AG04450 (cell line): ENCODE measurements at regions not wholly inside any gene's neighbourhood (a gene's known extent, or its start where the extent isn't known, plus 50 kb on each side); places are given as distances from the start of the nearest gene placed in this dataset.

Source experiments
- CTCF ChIA-PET: fragments of 300-600, 350-600 bp; formaldehyde crosslinking; extraction: SDS; loops from one replicate; lab custom pipeline; 2022; ENCODE audit warnings: antibody characterized with exemption, inconsistent platforms; lab: Charles Lee
- POLR2A ChIA-PET: fragments of 350-600 bp; formaldehyde crosslinking; extraction: SDS; loops from one replicate; lab custom pipeline; 2021; ENCODE audit warnings: antibody characterized with exemption, inconsistent platforms; lab: Yijun Ruan, JAX
- DNase-seq: peaks from one replicate; pipeline ENCODE4 v3.0.0-alpha.2; 2011; ENCODE audit warnings: low read depth, low spot score
- H3K27ac ChIP-seq: one replicate; pipeline ENCODE4 v1.5.1; 2012; ENCODE audit warnings: low read depth, low read length, control low read depth
- H3K27me3 ChIP-seq: one replicate; pipeline ENCODE4 v1.6.0; 2012; ENCODE audit warnings: low read length; ENCODE audit not compliant: control insufficient read depth, insufficient read depth
- H3K4me3 ChIP-seq: 2 replicates; pipeline ENCODE4 v1.5.1; 2011; ENCODE audit warnings: mild to moderate bottlenecking, low read depth, low read length, control low read depth
- H3K9me3 ChIP-seq: 2 replicates; pipeline ENCODE4 v1.5.1; 2012; ENCODE audit warnings: low read length; ENCODE audit not compliant: control insufficient read depth, insufficient read depth
- TF ChIP-seq, protein P1 (sequence below): IDR thresholded peaks from 2 replicates; pipeline ENCODE4 v1.5.1; 2011; ENCODE audit warnings: low read depth, low read length, control low read depth, inconsistent platforms

DNA sequence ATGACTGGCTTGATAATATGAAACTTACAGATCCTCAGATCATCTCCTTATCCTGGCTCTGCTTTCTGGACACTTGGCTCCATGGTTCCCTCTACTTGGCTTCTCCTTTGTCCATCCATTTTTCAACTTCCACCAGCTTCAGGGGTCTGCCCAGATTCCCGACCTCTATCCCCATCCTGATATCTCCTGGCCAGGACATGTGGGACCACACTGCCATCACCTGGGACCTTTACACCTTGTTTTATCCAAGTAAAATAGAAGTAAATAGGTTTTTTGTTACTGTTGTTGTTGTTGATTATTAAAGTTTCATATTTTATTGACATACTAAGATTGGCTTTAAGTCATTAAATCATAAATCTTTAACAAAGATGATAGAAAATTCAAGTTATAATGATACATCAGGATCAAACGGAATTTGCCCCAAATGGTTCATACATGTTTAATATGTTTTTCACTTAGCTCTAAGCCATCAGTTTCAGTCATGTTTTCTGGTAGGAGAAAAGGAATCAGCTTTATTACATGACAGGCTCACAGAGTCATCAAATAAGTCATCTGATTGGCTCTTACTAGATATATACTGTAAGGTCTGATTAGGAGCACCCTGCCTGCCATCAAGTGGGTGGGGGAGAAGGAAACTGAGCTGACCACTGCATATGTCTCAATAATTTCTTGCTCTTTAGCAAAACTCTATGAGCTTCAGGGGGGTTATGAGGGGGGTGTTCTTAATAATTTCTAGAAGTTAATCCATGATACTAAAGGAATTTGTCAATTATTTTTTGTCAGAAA, 111.5 kb upstream of the AHR start:
- Histone ChIP-seq H3K27me3 (no peaks in the 10 kb centered on the region), H3K4me3 (no peak overlapping the region), H3K27ac (no peak overlapping the region), H3K9me3 (no peaks in the 10 kb centered on the region)
- CTCF ChIA-PET, result interaction anchor here (0.7 kb wide), 1 partner anchor 204 kb away, joined by 3 read pairs; no protein-coding TSS in a partner anchor
- POLR2A ChIA-PET, result no interaction called here
- TF ChIP-seq, protein P1, sequence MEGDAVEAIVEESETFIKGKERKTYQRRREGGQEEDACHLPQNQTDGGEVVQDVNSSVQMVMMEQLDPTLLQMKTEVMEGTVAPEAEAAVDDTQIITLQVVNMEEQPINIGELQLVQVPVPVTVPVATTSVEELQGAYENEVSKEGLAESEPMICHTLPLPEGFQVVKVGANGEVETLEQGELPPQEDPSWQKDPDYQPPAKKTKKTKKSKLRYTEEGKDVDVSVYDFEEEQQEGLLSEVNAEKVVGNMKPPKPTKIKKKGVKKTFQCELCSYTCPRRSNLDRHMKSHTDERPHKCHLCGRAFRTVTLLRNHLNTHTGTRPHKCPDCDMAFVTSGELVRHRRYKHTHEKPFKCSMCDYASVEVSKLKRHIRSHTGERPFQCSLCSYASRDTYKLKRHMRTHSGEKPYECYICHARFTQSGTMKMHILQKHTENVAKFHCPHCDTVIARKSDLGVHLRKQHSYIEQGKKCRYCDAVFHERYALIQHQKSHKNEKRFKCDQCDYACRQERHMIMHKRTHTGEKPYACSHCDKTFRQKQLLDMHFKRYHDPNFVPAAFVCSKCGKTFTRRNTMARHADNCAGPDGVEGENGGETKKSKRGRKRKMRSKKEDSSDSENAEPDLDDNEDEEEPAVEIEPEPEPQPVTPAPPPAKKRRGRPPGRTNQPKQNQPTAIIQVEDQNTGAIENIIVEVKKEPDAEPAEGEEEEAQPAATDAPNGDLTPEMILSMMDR, result no peak
- no peak for DNase-seq

DNA sequence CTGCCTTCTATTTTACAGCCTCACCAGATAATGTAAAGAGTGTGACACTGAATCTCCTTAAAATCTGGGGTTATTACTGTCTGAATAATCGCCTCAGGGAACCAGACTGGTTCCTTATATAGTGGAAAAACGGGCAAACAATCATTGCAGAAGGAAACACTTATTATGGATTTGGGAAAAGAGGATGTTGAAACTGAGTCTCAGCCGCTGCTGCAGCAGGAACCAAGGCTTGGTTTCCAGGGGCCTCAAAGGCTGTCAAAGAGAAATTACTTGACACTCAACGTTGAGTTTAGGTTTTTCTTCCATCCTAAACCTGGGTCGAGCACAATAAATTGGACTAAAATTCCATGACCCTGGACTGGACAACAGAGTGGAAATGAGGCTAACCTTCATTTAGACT, 103.8 kb upstream of the AHR start:
- no peak overlapping the region for H3K4me3 ChIP-seq
- TF ChIP-seq, protein P1, result no peak
- no peak overlapping the region for H3K27ac ChIP-seq
- DNase-seq, result no peak
- H3K27me3 ChIP-seq, result no peaks in the 10 kb centered on the region
- CTCF ChIA-PET, result interaction anchor here (0.7 kb wide), 1 partner anchor 160 kb away, joined by 4 read pairs; no protein-coding TSS in a partner anchor
- H3K9me3 ChIP-seq, result no peaks in the 10 kb centered on the region
- POLR2A ChIA-PET, result no interaction called here

DNA sequence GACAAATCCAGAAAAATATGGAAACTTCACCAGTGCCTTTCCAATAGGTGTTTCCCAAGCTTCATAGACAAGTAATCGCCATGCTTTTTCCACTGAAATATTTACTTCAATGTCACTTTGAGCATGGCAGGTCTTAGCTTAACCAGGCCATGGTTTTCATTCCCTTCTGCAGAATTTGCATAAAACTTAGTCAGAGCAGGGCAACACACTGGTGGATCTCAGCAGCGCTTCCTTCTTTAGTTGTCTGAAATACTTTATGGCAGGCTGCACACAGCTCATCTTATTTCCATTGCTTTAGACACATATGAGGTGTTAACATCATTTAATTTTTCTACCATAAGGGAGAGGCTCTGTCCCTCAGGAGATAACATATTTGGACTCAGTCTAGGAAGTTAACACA, 102.9 kb upstream of the AHR start:
- POLR2A ChIA-PET, result no interaction called here
- no peaks in the 10 kb centered on the region for H3K9me3 ChIP-seq
- CTCF ChIA-PET, result interaction anchor here (0.7 to 0.8 kb wide), 2 partner anchors 161 to 213 kb away, joined by 3 to 4 read pairs; no protein-coding TSS in a partner anchor
- H3K4me3 ChIP-seq, result no peak overlapping the region
- no peak for DNase-seq
- no peaks in the 10 kb centered on the region for H3K27me3 ChIP-seq
- no peak overlapping the region for H3K27ac ChIP-seq
- TF ChIP-seq, protein P1, result no peak

DNA sequence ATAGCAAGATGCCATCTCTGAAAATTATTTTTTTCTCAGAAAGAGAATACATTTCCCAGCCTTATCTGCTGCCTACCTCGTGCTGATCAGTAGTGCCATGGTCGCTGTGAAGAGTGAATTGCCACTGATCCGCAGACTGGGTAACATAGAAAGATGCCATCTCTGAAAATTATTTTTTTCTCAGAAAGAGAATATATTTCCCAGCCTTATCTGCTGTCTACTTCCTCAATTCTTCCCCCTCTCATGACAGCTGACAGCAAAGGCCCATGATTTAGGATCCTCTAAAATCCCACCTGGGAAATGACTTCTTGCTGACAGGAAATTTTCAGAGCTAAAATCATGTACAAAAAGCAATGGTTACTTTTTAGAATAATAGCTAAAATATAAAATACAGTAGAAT, 92.5 kb upstream of the AHR start:
- no peaks in the 10 kb centered on the region for H3K27me3 ChIP-seq
- no peaks in the 10 kb centered on the region for H3K9me3 ChIP-seq
- ChIA-PET CTCF (no interaction called here), POLR2A (no interaction called here)
- TF ChIP-seq, protein P1, result no peak
- DNase-seq, result no peak
- no peak overlapping the region for H3K27ac ChIP-seq
- no peak overlapping the region for H3K4me3 ChIP-seq

DNA sequence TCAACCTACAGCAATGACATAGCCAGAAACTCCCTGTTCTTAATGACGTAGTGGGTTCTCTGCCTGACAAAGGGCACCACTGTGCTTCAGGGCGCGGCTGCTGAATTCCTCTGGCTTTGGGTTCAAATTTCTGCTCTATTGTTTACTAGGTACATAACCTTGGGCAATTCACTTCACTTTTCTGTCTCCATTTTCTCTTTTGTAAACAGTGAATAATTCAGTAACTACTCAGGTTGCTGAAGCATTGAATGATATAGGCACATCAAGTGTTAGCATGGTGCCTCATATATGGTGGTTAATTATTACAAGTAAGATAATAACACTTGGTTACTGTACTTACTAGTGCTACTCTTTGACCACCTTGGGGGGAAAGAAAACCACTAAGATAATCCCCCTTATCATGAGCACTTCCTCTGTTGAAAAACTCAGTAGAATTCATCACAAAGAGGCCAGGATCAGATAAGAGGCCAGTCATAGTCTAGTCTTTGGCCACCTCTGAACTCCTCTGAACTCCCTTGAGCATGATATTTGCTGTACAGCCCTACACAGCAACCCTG, 92.0 kb upstream of the AHR start:
- CTCF ChIA-PET, result no interaction called here

More for the DNA sequence above, 92.0 kb upstream of the AHR start:
- no peaks in the 10 kb centered on the region for H3K27me3 ChIP-seq
- DNase-seq, result no peak
- POLR2A ChIA-PET, result no interaction called here
- H3K27ac ChIP-seq, result no peak overlapping the region
- H3K4me3 ChIP-seq, result no peak overlapping the region
- TF ChIP-seq, protein P1, result no peak
- H3K9me3 ChIP-seq, result no peaks in the 10 kb centered on the region
